ENCODE measurements at regions not wholly inside any gene's neighbourhood (a gene's known extent, or its start where the extent isn't known, plus 50 kb on each side); places are given as distances from the start of the nearest gene placed in this dataset.
"Not testable (repeated sequence)": the region's sequence is repeated elsewhere in the genome, so short reads cannot be mapped to it uniquely, and the experiment has no call there.

DNA sequence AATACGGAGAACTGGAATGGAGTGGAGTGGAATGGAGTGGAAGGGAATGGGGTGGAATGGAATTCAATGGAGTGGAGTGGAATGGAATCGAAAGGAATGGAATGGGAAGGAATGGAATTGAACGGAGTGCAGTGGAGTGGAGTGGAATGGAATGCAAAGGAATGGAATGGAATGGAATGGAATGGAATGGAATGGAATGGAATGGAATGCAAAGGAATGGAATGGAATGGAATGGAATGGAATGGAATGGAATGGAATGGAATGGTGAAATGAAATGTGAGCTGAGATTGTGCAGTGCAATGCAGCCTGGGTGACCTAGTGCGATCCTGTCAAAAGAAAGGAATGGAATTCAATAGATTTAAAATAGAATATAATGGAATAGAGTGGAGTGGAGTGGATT is 357.3 kb upstream of the WSB1 start:
- not testable (repeated sequence) for DNase-seq

DNA sequence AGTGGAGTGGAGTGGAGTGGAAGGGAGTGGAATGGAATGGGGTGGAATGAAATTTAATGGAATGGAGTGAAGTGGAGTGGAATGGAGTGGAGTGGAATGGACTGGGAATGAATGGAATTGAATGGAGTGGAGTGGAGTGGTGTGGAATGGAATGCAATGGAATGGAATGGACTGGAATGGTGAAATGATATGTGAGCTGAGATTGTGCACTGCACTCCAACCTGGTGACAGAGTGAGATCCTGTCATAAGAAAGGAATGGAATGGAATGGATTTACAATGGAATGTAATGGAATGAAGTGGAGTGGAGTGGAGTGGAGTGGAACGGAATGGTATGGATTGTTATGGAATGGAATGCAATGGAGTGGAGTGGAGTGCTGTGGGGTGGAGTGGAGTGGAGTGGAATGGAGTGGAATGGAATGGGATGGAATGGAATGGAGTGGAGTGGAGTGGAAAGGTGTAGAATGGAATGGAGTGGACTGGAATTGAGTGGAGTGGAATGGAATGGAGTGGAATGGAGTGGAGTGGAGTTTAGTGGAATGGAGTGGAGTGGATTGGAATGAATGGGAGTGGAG is 356.1 kb upstream of the WSB1 start:
- DNase-seq, result not testable (repeated sequence)

DNA sequence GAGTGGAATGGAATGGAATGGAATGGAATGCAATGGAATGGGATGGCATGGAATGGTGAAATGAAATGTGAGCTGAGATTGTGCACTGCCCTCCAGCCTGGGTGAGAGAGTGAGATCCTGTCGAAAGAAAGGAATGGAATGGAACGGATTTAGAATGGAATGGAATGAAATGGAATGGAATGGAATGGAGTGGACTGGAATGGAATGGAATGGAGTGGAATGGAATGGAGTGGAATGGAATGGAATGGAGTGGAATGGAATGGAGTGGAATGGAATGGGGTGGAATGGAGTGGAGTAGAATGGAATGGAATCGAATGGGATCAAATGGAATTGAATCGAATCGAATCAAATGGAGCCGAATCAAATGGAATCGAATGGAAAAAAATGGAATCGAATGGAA is 354.2 kb upstream of the WSB1 start:
- DNase-seq, result not testable (repeated sequence)

DNA sequence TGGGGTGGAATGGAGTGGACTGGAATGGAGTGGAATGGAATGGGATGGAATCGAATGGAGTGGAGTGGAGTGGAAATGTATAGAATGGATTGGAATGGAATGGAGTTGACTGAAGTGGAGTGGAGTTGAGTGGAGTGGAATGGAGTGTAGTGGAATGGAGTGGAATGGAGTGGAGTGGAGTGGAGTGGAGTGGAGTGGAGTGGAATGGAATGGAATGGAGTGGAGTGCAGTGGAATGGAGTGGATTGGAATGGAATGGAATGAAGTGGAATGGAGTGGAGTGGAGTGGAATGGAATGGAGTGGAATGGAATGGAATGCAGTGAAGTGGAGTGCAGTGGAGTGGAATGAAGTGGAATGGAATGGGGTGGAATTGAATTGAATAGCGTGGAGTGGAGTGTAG is 353.3 kb upstream of the WSB1 start:
- not testable (repeated sequence) for DNase-seq

DNA sequence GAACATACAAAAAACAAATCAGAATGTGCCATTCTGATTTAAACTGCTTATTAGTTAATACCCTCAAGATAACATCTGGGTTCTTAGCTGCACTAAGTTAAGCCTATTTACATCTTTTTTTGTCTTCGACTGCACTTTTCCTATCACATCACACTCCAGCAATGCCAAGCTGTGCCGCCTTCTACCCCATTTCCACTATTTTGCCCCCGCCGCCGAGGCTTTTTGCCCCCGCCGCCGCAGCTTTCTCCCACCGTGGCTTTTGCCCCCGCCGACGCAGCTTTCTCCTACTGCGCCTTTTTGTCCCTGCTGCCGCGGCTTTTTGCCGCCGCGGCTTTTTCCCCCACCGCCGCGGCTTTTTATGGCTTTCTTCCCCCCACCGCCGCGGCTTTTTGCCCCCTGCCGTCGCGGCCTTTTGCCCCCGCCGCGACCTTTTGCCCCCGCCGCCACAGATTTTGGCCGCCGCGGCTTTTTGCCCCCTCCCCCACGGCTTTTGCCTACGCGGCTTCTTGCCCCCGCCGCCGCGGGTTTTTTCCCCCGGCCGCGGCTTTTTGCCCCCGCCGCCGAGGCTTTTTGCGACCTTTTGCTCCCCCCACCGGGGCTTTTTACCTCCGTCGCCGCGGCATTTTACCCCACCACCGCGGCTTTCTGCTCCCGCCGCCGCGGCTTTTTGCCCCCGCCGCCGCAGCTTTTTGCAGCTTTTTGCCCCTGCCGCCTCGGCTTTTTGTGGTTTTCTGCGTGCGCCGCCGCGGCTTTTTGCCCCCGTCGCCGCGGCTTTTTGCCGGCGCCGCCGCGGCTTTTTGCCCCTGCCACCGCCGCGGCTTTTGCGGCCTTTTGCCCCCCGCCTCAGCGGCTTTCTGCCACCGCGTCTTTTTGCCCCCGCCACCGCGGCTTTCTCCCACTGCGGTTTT is 331.4 kb upstream of the WSB1 start:
- DNase-seq, result no peak

DNA sequence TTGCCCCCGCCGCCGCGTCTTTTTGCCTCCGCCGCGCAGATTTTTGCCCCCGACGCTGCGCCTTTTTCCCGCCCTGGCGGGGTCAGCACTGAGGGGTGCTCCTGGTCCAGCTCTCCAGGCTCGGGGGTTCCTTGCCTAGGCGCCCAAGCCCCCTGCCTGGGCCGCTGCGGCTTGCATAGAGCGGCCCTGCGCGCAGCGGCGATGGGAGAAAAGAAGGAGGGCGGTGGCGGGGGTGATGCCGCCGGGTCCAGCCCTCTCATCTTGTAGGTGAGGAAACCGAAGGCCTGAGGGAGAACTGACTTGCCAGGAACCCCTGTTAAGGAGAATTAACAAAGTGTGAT is 330.8 kb upstream of the WSB1 start:
- DNase-seq, result no peak

DNA sequence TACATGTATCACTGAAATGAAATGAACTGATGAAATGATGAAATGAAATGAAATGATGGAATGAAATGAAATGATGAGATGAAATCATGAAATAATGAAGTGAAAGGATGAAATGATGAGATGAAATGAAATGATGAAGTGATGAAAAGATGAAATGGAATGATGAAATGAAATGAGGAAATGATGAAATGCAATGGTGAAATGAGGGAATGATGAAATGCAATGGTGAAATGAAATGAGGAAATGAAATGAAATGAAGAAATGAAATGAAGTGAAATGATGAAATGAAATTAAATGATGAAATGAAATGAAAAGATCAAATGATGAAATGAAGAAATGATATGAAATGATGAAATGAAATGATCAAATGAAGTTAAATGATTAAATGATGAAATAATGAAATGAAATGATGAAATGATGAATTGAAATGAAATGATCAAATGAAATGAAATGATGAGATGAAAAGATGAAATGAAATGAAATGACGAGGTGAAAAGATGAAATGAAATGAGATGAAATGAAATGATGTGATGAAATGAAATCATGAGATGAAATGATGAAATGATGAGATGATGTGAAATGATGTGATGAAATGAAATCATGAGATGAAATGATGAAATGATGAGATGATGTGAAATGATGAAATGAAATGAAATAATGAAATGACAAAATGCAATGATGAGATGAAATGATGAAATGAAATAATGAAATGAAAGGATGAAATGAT is 327.9 kb upstream of the WSB1 start:
- DNase-seq, result not testable (repeated sequence)

DNA sequence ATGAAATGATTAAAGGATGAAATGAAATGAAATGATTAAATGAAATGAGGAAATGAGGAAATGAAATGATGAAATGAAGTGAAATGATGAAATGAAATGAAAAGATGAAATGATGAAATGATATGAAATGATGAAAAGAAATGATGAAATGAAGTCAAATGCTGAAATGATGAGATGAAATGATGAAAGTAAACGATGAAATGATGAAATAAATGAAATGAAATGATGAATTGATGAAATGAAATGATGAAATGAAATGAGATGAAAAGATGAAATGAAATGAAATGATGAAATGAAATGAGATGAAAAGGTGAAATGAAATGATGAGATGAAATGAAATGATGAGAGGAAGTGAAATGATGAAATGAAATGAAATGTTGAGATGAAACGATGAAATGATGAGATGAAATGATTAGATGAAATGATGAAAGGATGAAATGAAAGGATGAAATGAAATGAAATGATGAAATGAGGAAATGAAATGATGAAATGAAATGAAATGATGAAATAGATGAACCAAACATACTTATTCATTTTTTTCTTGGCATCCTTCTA is 327.2 kb upstream of the WSB1 start:
- DNase-seq, result not testable (repeated sequence)

DNA sequence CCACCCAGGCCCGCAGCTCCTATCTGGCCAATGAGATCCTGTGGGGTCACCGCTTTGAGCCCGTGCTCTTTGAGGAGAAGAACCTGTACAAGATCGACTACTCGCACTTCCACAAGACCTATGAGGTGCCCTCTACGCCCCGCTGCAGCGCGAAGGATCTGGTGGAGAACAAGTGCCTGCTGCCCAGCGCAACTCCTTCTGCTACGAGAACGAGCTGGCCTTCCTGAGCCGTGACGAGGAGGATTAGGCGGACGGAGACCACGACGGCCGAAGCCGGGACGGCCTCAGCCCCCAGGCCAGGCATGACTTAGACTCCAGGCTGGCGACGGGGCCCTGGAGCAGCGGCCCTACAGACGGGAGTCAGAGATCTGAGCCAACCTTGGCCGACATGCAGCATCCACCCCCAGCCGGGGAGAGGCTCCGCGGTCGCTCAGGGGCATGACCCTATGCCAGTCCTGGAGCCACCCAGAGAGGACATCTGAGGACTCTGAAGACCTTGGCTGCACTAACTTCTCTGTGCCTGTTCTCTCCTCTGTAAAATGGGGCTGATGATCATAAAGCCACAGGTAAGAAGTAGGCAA is 312.0 kb upstream of the WSB1 start:
- not testable (repeated sequence) for DNase-seq

DNA sequence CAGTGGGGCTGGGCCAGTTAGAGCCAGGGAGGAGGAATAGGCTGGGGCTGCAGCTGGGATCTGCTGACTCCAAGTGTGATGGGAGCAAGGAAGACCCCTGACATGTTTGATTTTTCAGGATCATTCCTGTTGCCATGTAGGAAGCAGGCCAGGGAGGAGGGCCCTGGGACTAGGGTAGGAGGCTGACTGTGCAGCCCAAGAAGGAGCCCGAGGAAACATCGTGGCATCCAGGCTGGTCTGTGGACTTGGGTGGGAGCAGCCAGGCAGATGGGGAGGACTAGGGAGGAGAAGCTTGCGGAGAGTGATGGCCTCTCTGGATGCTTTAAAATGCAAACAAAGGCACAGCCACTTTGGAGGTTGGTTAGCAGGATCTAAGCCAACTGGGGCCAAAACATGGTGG is 311.4 kb upstream of the WSB1 start:
- not testable (repeated sequence) for DNase-seq

DNA sequence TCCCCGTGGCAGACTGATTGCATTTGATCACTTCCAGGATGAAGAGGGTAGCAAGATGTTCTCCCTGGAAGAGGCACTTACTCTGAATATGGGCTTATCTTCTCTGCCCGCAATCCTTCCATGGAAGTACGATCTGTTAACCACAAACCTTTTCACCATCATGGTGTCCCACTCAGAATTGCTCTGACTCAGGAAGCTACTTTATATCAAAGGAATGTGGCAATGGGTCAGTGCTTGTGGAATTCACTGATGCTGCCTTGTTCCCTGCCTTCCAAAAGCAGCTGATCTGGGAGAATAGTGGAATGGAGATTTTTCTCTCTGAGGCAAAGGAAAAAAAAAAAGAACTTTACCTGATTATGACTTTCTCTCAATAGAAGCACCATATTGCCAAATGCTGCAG is 306.1 kb upstream of the WSB1 start:
- DNase-seq, result not testable (repeated sequence)

DNA sequence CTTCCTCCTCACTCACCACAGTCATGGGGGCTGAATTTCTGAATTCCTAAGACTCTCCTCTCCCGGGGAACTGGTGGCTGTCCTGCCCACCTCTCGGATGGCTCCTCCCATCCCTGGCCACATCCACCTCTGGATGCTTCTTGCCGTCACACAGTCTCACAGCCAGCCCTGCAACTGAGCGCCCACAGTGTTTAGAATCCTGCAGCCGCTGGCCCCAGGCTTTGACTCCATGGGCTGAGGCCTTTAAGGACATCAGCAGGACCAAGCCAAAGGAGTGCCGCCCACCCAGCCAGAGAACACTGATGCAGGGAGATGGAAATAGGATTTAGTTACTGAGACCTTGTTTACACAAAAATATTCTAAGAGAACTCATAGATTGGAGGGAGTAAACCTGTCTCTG is 299.3 kb upstream of the WSB1 start:
- not testable (repeated sequence) for DNase-seq

DNA sequence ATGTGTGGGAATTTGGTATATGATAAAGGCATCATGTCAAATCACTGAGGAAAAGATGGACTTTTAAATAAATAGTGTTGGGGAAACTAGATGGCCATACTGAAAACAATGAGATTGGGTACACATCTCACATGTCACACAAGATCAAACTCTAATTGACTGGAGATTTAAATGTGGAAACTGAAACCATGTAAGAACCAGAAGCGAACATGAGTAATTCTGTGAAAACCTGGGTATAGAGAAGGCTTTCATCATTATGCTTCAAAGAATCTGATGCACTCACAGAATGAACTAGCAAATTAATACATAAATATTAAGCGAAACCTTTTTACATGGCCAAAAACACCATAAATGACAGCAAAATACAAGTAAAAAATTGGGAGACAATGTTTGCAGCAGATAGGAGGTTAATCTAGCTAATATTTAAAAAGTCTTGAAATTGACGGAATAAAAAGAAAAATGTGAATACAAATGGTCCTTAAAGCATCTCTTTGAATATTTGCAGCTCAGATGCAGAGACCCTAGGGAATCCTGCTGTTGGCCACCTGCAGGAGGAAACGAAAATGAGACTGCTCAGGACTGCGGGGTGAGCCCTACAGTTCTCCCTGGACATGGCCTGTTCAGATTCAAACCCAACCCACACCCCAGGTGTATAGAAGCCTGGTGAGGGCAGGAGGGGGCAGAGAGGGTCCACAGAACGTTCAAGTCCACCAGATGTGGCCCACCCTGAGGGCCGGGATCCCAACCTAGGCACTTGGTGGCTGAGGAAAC is 297.6 kb upstream of the WSB1 start:
- DNase-seq, result not testable (repeated sequence)

DNA sequence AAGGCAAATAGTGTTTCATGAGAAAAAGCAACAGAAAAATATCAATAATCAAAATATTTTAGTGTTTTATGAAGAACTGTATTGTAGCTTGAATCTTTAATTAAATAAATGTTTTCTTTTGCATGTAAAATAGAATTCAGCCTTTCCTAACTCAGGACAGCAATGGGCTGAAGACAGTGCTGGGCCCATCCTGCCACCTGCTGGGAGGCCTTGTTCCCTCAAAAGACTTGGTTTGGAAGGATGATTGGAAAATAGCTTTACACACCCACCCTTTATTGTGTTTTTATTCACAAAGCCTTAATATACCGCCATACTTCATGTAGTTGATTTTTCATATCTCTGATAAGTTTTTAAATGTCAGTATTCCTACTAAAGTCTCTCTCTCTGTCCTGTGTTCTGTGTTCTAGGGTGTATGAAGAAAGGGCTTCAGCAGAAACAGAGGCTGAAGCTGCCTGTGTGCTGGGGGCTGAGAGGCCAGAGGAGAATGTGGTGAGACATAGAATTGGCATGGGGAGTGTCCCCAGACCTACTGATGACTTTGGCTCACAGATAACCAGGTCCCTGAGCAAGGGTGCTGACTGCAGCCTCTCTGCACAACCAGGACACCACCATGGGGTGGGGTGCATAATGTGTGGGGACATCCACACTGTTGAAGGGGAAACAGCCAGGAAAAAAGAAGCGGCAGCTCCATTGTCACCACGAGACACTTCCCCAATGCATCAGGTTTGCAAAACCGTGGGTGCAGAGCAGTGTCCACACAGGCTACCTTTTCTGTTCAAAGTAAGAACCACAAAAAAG is 286.0 kb upstream of the WSB1 start:
- not testable (repeated sequence) for DNase-seq

DNA sequence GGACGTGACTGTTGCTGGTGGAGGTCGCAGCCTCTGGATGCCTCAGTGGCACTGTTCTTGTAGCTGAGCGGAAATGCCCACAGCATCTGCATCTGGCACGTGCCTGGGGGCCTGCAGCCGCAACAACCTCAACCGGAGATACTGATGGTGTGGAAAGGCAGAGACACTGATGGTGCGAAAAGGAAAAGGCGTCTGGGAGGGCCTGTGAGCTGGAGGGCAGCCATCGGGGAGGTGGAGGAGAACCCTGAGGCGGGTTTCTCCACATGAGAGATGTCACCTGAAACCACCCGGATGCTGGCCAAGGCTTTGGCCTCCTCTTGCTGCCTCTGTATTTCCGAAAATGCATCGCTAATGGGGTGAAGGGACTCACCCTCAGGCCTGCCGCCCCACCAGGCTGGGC is 284.8 kb upstream of the WSB1 start:
- no peak for DNase-seq

DNA sequence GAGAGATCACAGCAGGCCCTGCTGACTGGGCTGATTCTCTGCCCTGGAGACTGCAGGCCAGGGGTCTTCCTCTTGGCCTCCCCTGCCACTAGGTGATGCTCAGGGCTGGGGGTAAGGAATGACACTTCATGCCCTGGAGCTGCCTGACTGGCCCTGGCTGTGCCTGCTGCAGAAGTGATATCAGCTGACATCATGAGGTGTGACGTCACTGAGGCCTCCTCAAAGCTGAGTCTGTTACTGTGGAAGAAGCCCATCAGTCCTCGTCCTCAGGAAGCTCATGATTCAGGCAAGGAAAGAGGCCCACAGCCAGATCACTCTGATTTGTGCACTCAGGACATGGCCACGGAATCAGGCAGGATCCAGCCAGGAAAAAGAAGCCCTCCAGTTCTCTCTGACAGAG is 283.8 kb upstream of the WSB1 start:
- DNase-seq, result not testable (repeated sequence)

DNA sequence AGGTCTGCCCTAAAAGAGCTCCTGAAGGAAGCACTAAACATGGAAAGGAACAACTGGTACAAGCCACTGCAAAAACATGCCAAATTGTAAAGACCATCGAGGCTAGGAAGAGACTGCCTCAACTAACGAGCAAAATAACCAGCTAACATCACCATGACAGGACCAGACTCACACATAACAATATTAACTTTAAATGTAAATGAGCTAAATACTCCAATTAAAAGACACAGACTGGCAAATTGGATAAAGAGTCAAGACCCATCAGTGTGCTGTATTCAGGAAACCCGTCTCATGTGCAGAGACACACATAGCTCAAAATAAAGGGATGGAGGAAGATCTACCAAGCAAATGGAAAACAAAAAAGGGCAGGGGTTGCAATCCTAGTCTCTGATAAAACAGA is 263.4 kb upstream of the WSB1 start:
- DNase-seq, result not testable (repeated sequence)

DNA sequence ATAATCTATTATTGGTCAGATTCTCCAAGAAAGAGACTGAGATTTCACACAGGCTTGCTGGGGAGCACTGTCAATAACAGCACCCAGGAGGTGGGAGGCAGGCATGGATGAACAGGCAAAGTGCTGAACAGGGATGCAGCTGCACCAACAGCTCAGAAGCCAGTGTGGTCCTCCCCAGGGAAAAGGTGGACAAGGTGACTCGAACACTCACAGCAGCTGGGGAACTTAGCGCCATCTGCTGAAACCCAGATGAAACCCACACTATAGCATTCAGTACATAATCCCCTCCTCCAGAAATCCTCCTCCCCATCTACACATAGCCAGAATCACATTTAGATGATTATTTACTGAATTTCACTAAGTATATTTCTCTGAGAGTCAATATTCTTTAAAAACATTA is 255.2 kb upstream of the WSB1 start:
- DNase-seq, result no peak

DNA sequence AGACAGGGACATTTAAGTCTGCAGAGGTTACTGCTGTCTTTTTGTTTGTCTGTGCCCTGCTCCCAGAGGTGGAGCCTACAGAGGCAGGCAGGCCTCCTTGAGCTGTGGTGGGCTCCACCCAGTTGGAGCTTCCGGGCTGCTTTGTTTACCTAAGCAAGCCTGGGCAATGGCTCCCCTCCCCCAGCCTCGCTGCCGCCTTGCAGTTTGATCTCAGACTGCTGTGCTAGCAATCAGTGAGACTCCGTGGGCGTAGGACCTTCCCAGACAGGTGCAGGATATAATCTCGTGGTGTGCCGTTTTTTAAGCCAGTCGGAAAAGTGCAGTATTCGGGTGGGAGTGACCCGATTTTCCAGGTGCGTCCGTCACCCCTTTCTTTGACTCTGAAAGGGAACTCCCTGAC is 248.9 kb upstream of the WSB1 start:
- not testable (repeated sequence) for DNase-seq

DNA sequence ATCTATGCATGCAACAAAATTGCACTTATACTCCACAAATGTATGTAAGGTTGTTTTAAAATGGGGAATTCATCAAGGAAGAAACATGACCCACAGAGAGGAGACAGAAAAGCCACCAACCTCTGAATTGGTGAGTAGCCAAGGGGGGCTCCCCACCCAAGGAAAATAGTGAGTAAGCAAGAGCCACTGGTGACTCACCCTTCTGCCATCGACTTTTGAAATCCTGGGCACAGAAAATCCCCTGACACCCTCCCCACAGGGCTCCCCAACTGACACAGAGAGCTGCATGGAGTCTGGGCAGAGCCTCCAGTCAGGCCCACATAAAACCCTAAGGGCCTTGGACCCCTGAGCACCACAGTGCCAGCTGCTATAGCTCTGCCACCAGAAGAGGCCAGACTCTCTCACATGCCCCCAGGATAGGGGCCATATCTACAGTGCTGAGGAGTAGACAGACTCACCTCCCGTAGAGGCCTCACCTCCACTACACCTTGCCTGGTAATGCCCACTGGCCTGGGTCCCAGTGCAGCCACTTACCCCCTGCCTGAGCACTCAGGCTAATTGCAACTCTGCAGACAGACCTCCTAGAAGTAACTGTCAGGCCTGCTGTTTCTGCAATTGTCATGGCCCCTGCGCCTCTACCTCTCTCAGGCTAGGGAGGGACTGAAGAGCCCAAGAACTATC is 244.7 kb upstream of the WSB1 start:
- no peak for DNase-seq

DNA sequence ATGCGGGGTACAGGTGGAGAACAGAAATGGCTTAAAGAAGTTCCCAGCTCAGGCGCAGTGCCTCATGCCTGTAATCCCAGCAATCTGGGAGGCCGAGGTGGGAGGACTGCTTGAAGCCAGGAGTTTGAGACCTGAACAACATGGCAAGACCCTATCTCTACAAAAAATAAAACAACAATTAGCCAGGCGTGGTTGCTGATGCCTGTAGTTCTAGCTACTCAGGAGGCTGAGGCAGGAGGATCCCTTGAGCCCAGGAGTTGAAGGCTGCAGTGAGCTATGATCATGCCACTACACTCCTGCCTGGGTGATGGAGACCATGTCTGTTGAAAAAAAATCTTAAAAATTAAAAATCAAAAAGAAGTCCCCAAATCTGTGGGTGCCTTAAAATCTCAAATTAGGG is 228.3 kb upstream of the WSB1 start:
- DNase-seq, result no peak

Measured in NCI-H1092 treated with DMSO at 0.1 percent for 48 hours (cell line).